Muscle of leg (tissue), 3 donors: ENCODE measurements at regions not wholly inside any gene's neighbourhood (a gene's known extent, or its start where the extent isn't known, plus 50 kb on each side); places are given as distances from the start of the nearest gene placed in this dataset.

Experiments used
- DNase-seq: peaks from one replicate; pipeline ENCODE4 v3.0.0; 2013
- H3K27ac ChIP-seq: one replicate; pipeline ENCODE4 v1.5.1; 2013; ENCODE audit warnings: mild to moderate bottlenecking, low read length, control low read depth
- H3K27me3 ChIP-seq: one replicate; pipeline ENCODE4 v1.6.1; 2013; ENCODE audit warnings: low read length; ENCODE audit not compliant: control insufficient read depth, insufficient read depth
- H3K36me3 ChIP-seq: one replicate; pipeline ENCODE4 v1.6.1; 2013; ENCODE audit warnings: low read length; ENCODE audit not compliant: control insufficient read depth, insufficient read depth
- H3K4me1 ChIP-seq: one replicate; pipeline ENCODE4 v1.6.1; 2013; ENCODE audit warnings: low read length; ENCODE audit not compliant: control insufficient read depth, insufficient read depth
- H3K4me3 ChIP-seq: one replicate; pipeline ENCODE4 v1.5.1; 2013; ENCODE audit warnings: low read length, control low read depth
- H3K9me3 ChIP-seq: replicated peaks from 2 replicates; pipeline ENCODE4 v1.6.1; 2013; ENCODE audit warnings: low read depth, low read length; ENCODE audit not compliant: control insufficient read depth
- WGBS: methylation state at CpG from one replicate; pipeline ENCODE4 v1.1.5; 2013; ENCODE audit warnings: missing lambda C conversion rate; ENCODE audit not compliant: insufficient coverage; 5-methylcytosine and 5-hydroxymethylcytosine counted together

DNA sequence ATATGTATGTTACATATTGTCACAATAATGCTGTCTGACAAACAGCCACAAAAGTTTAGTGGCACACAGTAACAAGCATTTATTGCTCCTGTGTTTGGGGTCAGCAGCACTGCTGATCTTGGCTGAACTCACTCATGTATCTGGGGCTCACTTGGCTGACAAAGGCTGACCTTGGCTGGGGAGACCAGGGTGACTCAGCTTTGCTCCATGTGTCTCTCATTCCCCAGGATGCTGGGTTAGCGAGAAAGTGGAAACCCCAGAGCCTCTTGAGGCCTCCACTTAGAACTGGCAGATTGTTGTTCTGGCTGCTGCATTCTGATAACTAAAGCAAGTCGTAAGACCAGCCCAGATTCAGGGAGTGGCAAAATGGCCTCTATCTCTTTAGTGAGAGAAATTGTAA, 217.3 kb upstream of the HABP2 start:
- H3K27me3 ChIP-seq, result no peaks in the 10 kb centered on the region
- peaks cover 2% of the 10 kb centered on the region for H3K9me3 ChIP-seq
- H3K4me3 ChIP-seq, result no peak overlapping the region
- 37% methylated on average over 2 of the region's 2 CpGs for WGBS
- no peak overlapping the region for H3K27ac ChIP-seq
- peak; percentile 59 for DNase-seq
- no peaks in the 10 kb centered on the region for H3K36me3 ChIP-seq
- H3K4me1 ChIP-seq, result peaks cover 19% of the 10 kb centered on the region

GRCh38 chr10:113336549-113337130, 216.2 kb upstream of the HABP2 start:
- H3K4me3 ChIP-seq, result no peak overlapping the region
- DNase-seq, result peak; percentile 67
- no peaks in the 10 kb centered on the region for H3K36me3 ChIP-seq
- H3K9me3 ChIP-seq, result peaks cover 2% of the 10 kb centered on the region
- H3K27ac ChIP-seq, result peak overlapping the region; percentile 38
- H3K4me1 ChIP-seq, result peaks cover 19% of the 10 kb centered on the region
- no peaks in the 10 kb centered on the region for H3K27me3 ChIP-seq
- no CpG with 5 or more reads among the region's 6 CpGs for WGBS

DNA sequence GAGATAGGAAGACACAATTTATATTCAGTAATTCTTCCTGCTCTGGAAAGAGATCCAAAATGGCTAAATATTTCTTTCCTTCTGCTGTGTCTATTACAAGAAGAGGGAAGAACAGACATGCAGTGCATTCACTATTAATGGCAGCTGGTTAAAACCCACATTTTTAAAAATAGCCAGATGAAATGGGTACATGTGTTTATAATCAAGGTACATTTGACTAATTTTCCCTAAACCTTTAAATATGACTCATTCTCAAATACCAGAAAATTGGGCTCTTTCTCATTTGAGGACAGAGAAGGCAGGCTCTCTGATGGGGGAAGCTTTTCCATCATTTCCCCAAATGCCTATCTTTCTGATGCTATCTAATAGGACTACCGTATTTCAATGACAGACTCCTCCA, 215.7 kb upstream of the HABP2 start:
- Histone ChIP-seq H3K9me3 (peaks cover 2% of the 10 kb centered on the region), H3K27me3 (no peaks in the 10 kb centered on the region), H3K27ac (peak overlapping the region; percentile 38), H3K4me3 (no peak overlapping the region), H3K4me1 (peaks cover 19% of the 10 kb centered on the region), H3K36me3 (no peaks in the 10 kb centered on the region)
- no CpG with 5 or more reads among the region's 1 CpG for WGBS
- DNase-seq, result peak; percentile 62

DNA sequence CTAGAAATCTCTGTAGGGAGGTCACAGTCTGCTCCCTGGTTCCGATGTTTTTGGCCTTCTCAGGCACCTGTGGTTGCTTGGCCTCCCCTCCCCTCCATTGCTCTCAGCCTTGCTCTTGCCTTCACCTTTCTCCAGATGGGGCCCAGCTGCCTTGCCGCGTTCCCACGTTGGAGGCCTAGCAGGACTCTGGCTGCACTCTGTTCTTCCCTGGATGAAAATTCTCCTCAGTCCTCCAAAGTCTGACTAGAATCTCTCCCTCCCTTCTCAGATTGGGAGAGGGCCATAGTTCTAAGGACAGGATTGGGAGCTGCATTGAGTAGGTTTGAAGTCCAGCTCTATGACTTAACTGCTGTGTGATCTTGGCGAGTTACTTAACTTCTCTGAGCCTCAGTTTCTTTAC, 213.7 kb upstream of the HABP2 start:
- H3K27me3 ChIP-seq, result no peaks in the 10 kb centered on the region
- no peak overlapping the region for H3K4me3 ChIP-seq
- WGBS, result no CpG with 5 or more reads among the region's 5 CpGs
- peaks cover 2% of the 10 kb centered on the region for H3K9me3 ChIP-seq
- H3K27ac ChIP-seq, result peak overlapping the region; percentile 21
- peak; percentile 70 for DNase-seq
- peaks cover 19% of the 10 kb centered on the region for H3K4me1 ChIP-seq
- no peaks in the 10 kb centered on the region for H3K36me3 ChIP-seq

DNA sequence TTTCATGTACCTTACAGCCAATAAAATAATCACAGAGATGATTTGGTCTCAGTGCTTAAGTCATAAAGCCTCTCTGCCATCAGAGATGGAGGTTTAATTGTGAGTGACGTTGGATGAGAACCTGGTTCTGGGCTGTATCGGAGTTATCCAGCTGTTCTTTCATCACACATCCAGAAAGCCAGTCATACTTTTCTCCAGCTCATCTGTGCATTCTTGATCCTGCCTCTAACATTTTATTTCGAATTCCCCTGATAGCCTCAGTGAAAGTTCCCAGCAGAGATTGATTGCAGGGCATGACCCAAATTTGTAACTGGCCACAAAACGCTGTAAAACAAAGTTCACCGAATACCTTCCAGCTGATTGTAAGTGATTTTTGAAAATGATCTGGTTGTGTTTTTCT, 212.6 kb upstream of the HABP2 start:
- 14% methylated on average over 1 of the region's 5 CpGs for WGBS
- H3K9me3 ChIP-seq, result no peaks in the 10 kb centered on the region
- DNase-seq, result peak; percentile 85
- peaks cover 19% of the 10 kb centered on the region for H3K4me1 ChIP-seq
- no peaks in the 10 kb centered on the region for H3K36me3 ChIP-seq
- no peak overlapping the region for H3K4me3 ChIP-seq
- H3K27me3 ChIP-seq, result no peaks in the 10 kb centered on the region
- H3K27ac ChIP-seq, result peak overlapping the region; percentile 70

DNA sequence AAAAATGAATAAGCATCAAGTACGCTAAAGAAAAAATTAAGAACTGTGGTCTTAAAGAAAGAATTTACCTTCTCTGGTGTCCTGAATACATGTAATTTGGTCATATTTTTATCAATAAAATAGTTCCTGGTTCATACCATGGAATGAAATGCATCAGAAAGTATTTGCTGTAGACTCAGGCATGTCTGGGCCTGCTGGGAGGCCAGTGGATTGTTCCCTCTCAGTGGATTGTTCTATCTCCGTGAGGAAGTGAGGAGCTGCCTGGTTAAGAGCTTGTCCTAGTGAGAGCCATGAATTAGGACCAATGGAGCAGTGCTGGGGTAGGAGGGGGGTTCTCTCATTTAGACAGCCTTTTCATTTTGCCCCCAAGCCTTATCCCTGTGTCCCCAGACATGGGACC, 211.7 kb upstream of the HABP2 start:
- no peaks in the 10 kb centered on the region for H3K27me3 ChIP-seq
- H3K36me3 ChIP-seq, result no peaks in the 10 kb centered on the region
- DNase-seq, result no peak
- no peak overlapping the region for H3K27ac ChIP-seq
- peaks cover 16% of the 10 kb centered on the region for H3K4me1 ChIP-seq
- H3K9me3 ChIP-seq, result no peaks in the 10 kb centered on the region
- H3K4me3 ChIP-seq, result no peak overlapping the region
- WGBS, result no CpG with 5 or more reads among the region's 2 CpGs

GRCh38 chr10:113345826-113346624, 206.8 kb upstream of the HABP2 start:
- Histone ChIP-seq H3K4me1 (peaks cover 17% of the 10 kb centered on the region), H3K36me3 (no peaks in the 10 kb centered on the region), H3K27me3 (no peaks in the 10 kb centered on the region), H3K4me3 (no peak overlapping the region), H3K27ac (peak overlapping the region; percentile 62), H3K9me3 (no peaks in the 10 kb centered on the region)
- DNase-seq, result peak; percentile 75
- WGBS, result no CpG with 5 or more reads among the region's 7 CpGs

DNA sequence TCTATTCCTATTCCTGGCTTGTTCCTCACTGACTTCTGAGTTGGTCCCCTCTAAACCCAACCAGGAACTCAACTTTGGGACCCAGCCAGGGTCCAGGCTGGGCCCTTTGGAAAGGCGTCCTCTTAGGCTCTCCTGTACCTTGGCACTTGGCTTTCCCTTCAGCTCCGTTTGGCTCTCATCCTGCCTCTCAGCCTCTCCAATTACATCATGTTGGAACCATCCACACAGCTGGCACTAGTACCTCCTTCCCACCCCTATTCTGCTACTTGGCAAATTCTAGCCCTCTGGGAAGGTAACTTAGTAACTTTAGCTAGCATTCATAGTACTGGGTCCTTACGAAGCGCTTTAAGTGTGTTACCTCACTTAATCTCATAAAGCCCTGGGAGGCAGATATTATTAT, 205.3 kb upstream of the HABP2 start:
- Histone ChIP-seq H3K4me3 (no peak overlapping the region), H3K9me3 (no peaks in the 10 kb centered on the region), H3K4me1 (peaks cover 17% of the 10 kb centered on the region), H3K27ac (peak overlapping the region; percentile 59), H3K27me3 (no peaks in the 10 kb centered on the region), H3K36me3 (no peaks in the 10 kb centered on the region)
- WGBS, result 39% methylated on average over 2 of the region's 4 CpGs
- DNase-seq, result peak; percentile 63

DNA sequence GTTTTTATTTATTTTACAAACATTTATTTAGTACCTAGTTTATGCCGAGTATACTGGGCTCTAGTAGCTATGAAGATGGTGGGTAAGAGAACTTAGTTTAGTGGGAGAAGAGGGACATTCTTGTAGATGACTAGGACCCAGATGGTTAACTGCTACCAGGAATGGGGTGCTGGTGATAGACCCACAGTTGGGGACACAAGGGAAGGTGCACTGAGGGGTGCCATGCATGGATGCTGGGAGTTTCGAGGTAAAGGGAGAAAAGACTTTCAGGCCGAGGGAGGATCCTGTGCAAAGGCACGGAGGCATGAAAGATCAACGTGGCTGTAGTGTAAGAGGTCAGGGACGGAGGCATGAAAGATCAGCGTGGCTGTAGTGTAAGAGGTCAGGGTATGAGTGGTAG, 204.2 kb upstream of the HABP2 start:
- Histone ChIP-seq H3K4me1 (peaks cover 17% of the 10 kb centered on the region), H3K9me3 (no peaks in the 10 kb centered on the region), H3K27ac (no peak overlapping the region), H3K27me3 (peaks cover 3% of the 10 kb centered on the region), H3K4me3 (no peak overlapping the region), H3K36me3 (no peaks in the 10 kb centered on the region)
- 95% methylated on average over 7 of the region's 7 CpGs for WGBS
- no peak for DNase-seq

DNA sequence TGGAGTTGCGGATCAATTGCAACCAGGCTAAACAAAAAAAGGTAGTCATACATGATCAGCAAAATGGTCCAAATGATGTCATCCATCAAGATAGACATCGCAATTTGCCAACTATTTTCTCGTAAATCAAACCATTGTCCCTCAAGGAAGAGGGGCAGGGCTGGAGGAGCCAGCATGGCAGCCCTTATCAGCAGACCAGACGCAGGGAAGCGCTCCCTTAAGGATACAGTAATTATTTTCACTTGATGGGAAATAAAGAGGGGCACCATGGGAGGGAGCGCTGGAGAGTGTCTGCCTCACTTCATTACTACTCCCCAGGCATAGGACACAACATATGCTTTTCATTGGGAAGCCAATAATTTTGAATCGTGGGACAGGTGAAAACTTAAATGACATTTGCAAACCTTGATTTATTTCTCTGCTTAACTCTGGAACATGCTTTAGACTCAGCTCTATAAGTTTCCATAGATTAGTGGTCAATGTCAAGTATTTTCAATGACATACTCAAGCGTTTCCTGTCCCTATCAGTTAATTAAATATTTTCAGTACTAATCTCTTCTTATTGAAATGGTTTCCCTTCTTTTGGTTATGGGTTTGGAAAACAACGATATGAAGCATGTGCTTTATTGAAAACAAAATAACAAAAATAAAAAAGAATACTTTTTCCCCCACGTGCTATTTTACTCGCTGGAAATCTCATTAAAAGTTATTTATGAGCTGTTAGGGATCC, 202.4 kb upstream of the HABP2 start:
- Histone ChIP-seq H3K36me3 (no peaks in the 10 kb centered on the region), H3K4me1 (peaks cover 17% of the 10 kb centered on the region), H3K27ac (no peak overlapping the region), H3K27me3 (peaks cover 3% of the 10 kb centered on the region), H3K4me3 (no peak overlapping the region), H3K9me3 (no peaks in the 10 kb centered on the region)
- DNase-seq, result no peak
- 44% methylated on average over 2 of the region's 11 CpGs for WGBS
